Loucy (cell line): ENCODE measurements at regions not wholly inside any gene's neighbourhood (a gene's known extent, or its start where the extent isn't known, plus 50 kb on each side); places are given as distances from the start of the nearest gene placed in this dataset.

Experiments
- H2AFZ ChIP-seq: fragments of 200-600 bp; sonication (generic); 2 replicates; pipeline ENCODE4 v1.6.0; 2016; ENCODE audit warnings: antibody characterized with exemption, mild to moderate bottlenecking, low read length, moderate library complexity
- H3F3A ChIP-seq: fragments of 200-600 bp; 2 replicates; pipeline ENCODE4 v1.6.0; 2016; ENCODE audit warnings: antibody characterized with exemption, low read depth, mild to moderate bottlenecking
- H3K27me3 ChIP-seq: fragments of 200-600 bp; sonication (generic); 2 replicates; pipeline ENCODE4 v1.6.1; 2014; ENCODE audit warnings: low read length, mild to moderate bottlenecking; ENCODE audit not compliant: insufficient read depth, poor library complexity, severe bottlenecking
- H3K36me3 ChIP-seq: fragments of 200-600 bp; sonication (generic); 2 replicates; pipeline ENCODE4 v1.6.1; 2016; ENCODE audit warnings: low read length; ENCODE audit not compliant: insufficient read depth
- H3K4me1 ChIP-seq: fragments of 200-600 bp; sonication (generic); 2 replicates; pipeline ENCODE4 v1.5.1; 2014; ENCODE audit warnings: low read length, mild to moderate bottlenecking; ENCODE audit not compliant: insufficient read depth, poor library complexity, severe bottlenecking
- H3K4me2 ChIP-seq: fragments of 200-600 bp; sonication (generic); 2 replicates; pipeline ENCODE4 v1.6.0; 2014; ENCODE audit warnings: antibody characterized with exemption, low read length, low read depth, mild to moderate bottlenecking; ENCODE audit not compliant: poor library complexity, severe bottlenecking
- H3K4me3 ChIP-seq: fragments of 200-600 bp; sonication (generic); 2 replicates; pipeline ENCODE4 v1.5.1; 2014; ENCODE audit warnings: low read length, mild to moderate bottlenecking, mixed read lengths; ENCODE audit not compliant: poor library complexity, severe bottlenecking
- H3K79me2 ChIP-seq: fragments of 200-600 bp; sonication (generic); 2 replicates; pipeline ENCODE4 v1.6.1; 2014; ENCODE audit warnings: low read length; ENCODE audit not compliant: insufficient read depth
- H3K9ac ChIP-seq: fragments of 200-600 bp; sonication (generic); 2 replicates; pipeline ENCODE4 v1.6.0; 2014; ENCODE audit warnings: mild to moderate bottlenecking, low read depth, low read length, moderate library complexity; ENCODE audit not compliant: poor library complexity, severe bottlenecking
- H3K9me2 ChIP-seq: fragments of 200-600 bp; sonication (generic); replicated peaks from 2 replicates; pipeline ENCODE4 v1.6.1; 2016; ENCODE audit warnings: low read depth, low read length, mixed read lengths
- H3K9me3 ChIP-seq: fragments of 200-600 bp; sonication (generic); 2 replicates; pipeline ENCODE4 v1.6.1; 2014; ENCODE audit warnings: mild to moderate bottlenecking, antibody characterized with exemption, low read length, low read depth; ENCODE audit not compliant: insufficient read depth
- H4K20me1 ChIP-seq: fragments of 200-600 bp; sonication (generic); 2 replicates; pipeline ENCODE4 v1.6.0; 2014; ENCODE audit warnings: antibody characterized with exemption, low read length, mild to moderate bottlenecking; ENCODE audit not compliant: insufficient read depth, poor library complexity, severe bottlenecking
- EZH2phosphoT487 ChIP-seq: fragments of 200-600 bp; IDR thresholded peaks from 2 replicates; pipeline ENCODE4 v1.6.1; 2018; ENCODE audit warnings: antibody characterized with exemption, mild to moderate bottlenecking, moderate library complexity, borderline replicate concordance
- TF ChIP-seq, protein P1 (sequence below): fragments of 200-600 bp; sonication (generic); conservative IDR thresholded peaks from 2 replicates; pipeline ENCODE4 v1.5.1; 2014; ENCODE audit warnings: mild to moderate bottlenecking, antibody characterized with exemption, low read length

DNA sequence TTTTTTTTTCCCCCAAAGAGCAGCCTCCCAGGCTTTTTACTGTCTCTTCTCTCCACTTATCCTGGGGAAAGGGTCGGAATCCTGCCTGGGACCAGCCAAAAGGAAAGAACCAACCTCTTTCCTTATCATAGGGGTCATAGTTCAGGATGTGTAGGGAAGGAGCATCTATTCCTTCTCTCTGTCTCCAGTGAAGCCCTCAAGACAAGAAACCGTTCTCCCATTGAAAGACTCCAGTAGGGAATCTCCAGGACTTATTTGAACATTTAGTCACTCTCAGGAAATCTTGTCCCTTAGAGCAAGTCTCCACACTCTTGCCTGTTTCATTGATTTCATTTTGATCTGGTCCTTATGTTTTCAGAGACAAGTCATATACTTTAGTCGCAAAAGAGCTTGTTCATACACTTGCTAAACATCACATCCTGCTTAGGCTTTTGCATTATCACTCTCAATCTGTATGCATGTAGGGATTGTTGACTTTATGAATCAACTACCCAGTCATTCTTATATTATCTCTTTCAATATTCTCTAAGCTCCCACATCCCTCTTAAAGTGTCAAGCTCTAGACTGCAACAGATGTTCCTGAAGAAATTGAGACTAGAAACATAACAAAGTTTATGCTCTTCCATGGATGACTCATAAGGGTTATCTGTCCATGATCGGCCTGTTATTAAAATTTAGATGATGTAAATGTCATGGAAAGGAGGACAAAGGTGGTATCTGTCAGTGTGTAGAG, 116.2 kb upstream of the ST6GAL2 start:
- TF ChIP-seq EZH2phosphoT487 = no peak
- TF ChIP-seq, protein P1, sequence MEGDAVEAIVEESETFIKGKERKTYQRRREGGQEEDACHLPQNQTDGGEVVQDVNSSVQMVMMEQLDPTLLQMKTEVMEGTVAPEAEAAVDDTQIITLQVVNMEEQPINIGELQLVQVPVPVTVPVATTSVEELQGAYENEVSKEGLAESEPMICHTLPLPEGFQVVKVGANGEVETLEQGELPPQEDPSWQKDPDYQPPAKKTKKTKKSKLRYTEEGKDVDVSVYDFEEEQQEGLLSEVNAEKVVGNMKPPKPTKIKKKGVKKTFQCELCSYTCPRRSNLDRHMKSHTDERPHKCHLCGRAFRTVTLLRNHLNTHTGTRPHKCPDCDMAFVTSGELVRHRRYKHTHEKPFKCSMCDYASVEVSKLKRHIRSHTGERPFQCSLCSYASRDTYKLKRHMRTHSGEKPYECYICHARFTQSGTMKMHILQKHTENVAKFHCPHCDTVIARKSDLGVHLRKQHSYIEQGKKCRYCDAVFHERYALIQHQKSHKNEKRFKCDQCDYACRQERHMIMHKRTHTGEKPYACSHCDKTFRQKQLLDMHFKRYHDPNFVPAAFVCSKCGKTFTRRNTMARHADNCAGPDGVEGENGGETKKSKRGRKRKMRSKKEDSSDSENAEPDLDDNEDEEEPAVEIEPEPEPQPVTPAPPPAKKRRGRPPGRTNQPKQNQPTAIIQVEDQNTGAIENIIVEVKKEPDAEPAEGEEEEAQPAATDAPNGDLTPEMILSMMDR = no peak
- no peaks in the 10 kb centered on the region for H4K20me1 ChIP-seq
- no peaks in the 10 kb centered on the region for H3K36me3 ChIP-seq
- H3K9me3 ChIP-seq = no peaks in the 10 kb centered on the region
- H3K9ac ChIP-seq = no peak overlapping the region
- no peaks in the 10 kb centered on the region for H3K9me2 ChIP-seq
- no peaks in the 10 kb centered on the region for H3F3A ChIP-seq
- H3K27me3 ChIP-seq = no peaks in the 10 kb centered on the region
- no peak overlapping the region for H3K4me3 ChIP-seq
- H2AFZ ChIP-seq = no peak overlapping the region
- H3K4me1 ChIP-seq = no peaks in the 10 kb centered on the region
- no peaks in the 10 kb centered on the region for H3K79me2 ChIP-seq
- no peak overlapping the region for H3K4me2 ChIP-seq

DNA sequence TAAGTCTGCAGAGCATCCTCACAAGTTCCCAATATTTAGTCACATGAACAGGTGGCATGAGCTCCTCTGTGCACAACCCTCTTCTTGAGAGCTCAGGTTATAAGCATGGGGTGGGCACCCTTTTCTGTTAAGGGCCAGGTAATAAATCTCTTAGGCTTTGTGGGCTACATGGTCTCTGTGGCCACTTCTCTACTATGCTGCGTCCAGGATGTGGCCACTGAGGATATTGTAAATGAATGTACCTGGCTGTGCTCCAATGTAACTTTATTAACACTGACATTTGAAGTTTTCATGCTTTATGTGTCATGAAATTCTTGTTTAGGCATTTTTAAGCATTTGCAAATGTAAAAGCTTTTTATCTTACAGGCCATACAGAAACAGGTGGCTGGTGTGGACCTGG, 116.8 kb upstream of the ST6GAL2 start:
- H3K9me3 ChIP-seq = no peaks in the 10 kb centered on the region
- H3K4me2 ChIP-seq = no peak overlapping the region
- TF ChIP-seq EZH2phosphoT487 = no peak
- TF ChIP-seq, protein P1 = no peak
- no peaks in the 10 kb centered on the region for H3K4me1 ChIP-seq
- H3K79me2 ChIP-seq = no peaks in the 10 kb centered on the region
- H3K9me2 ChIP-seq = no peaks in the 10 kb centered on the region
- no peak overlapping the region for H3K4me3 ChIP-seq
- H3F3A ChIP-seq = no peaks in the 10 kb centered on the region
- H4K20me1 ChIP-seq = no peaks in the 10 kb centered on the region
- H2AFZ ChIP-seq = no peak overlapping the region
- H3K27me3 ChIP-seq = no peaks in the 10 kb centered on the region
- no peaks in the 10 kb centered on the region for H3K36me3 ChIP-seq
- no peak overlapping the region for H3K9ac ChIP-seq

DNA sequence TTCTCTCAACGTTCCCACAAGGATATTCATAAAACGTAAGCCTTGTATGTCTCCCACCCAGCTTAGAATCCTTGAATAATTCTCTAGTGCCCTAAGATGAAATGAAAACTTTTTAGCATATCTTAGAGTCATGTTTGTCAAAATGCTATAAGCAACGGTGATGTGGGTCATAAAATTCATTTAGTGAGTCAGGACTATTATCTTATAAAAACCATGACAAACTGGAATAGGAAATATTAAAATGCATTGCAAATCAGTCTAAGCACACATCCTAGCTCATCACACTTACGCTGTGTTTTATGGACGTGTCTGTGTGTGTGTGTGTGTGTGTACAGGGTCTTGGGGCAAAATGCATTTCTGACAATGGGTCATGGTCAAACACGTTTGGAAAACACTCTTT, 119.9 kb upstream of the ST6GAL2 start:
- H3F3A ChIP-seq = no peaks in the 10 kb centered on the region
- H3K27me3 ChIP-seq = no peaks in the 10 kb centered on the region
- H3K9me2 ChIP-seq = no peaks in the 10 kb centered on the region
- H3K36me3 ChIP-seq = no peaks in the 10 kb centered on the region
- no peaks in the 10 kb centered on the region for H3K9me3 ChIP-seq
- H3K4me2 ChIP-seq = no peak overlapping the region
- H3K4me3 ChIP-seq = no peak overlapping the region
- no peaks in the 10 kb centered on the region for H3K79me2 ChIP-seq
- H3K9ac ChIP-seq = no peak overlapping the region
- no peaks in the 10 kb centered on the region for H3K4me1 ChIP-seq
- TF ChIP-seq, protein P1 = no peak
- TF ChIP-seq EZH2phosphoT487 = no peak
- no peaks in the 10 kb centered on the region for H4K20me1 ChIP-seq
- no peak overlapping the region for H2AFZ ChIP-seq
